ENCODE measurements at regions not wholly inside any gene's neighbourhood (a gene's known extent, or its start where the extent isn't known, plus 50 kb on each side); places are given as distances from the start of the nearest gene placed in this dataset.

GRCh38 chr4:163592212-163592611, 97.7 kb downstream of the TMA16 start:
- TF ChIP-seq CTCF (conservative IDR thresholded peaks at IDR 0.05; ENCODE audit: low read length): no peak
- no peak for TF ChIP-seq EZH2phosphoT487 (IDR thresholded peaks at IDR 0.05; ENCODE audit: borderline replicate concordance, low read depth, low read length)

Measured in OCI-LY7 (cell line).